GM19193 (cell line): ENCODE measurements at regions not wholly inside any gene's neighbourhood (a gene's known extent, or its start where the extent isn't known, plus 50 kb on each side); places are given as distances from the start of the nearest gene placed in this dataset.

ENCODE experiments used
- POLR2A ChIP-seq: IDR thresholded peaks from 4 replicates; pipeline ENCODE4 v1.6.1; 2011; ENCODE audit not compliant: insufficient read depth, insufficient read length; ENCODE audit errors: extremely low read depth

DNA sequence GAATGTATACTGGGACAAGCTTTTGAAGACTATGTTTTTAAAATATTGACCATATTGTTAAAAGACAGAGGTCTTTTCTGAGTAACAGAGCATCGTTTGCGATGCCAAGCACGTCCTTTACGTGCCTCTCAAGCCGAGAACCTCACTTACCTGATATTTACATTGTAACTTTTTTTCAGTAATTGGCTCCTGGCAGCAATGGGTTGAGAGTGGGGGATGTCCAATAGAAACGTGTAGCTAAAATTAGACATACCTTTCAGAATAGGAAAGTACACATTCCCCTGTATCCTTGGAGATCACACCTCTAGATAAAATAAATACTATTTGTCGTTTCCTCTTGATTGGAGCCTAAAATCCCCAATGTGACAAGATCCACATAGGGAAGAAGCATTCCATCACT lies 222.2 kb upstream of the RGS6 start:
- no peak for TF ChIP-seq POLR2A

DNA sequence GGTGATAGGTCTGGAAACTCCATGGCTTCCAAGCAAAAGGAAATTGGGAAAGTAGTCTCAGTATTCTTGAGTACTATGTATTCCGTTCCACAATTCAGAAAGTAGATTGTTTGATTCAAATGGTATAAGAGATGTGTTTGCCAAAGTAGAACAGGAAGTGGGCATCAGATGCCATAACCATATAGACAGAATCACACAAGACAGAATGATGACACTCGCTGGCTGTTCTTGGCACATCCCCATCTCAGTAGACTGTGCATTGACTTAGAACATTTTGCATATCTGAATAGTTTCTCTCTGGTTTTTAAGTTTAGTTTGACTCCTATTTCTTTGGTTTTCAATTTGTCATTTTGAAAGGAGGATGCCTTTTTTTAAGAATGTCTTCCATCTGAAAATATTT lies 221.1 kb upstream of the RGS6 start:
- TF ChIP-seq POLR2A = no peak

- TF ChIP-seq POLR2A = no peak
These were observed 220.6 kb upstream of the RGS6 start for GRCh38 chr14:71711619-71712018.

- no peak for TF ChIP-seq POLR2A
These were observed 219.8 kb upstream of the RGS6 start for GRCh38 chr14:71712478-71712877.

DNA sequence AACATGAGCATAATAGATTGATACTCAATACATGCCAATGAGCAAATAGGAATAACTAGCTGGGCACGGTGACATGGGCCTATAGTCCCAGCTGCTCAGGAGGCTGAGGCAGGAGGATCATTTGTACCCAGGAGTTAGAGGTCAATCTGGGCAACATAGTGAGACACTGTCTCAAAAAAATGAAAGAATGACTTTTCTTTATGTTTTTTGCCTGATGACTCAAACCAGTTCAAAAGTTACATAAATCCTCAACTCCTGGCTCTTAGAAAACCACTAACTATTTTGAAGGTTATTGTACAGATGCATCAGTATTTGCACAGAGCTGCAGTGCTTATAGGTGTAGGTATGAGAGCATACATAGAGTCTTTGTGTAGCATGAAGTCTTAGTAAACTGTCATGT lies 219.2 kb upstream of the RGS6 start:
- no peak for TF ChIP-seq POLR2A

GRCh38 chr14:71713451-71713850 lies 218.8 kb upstream of the RGS6 start:
- no peak for TF ChIP-seq POLR2A

DNA sequence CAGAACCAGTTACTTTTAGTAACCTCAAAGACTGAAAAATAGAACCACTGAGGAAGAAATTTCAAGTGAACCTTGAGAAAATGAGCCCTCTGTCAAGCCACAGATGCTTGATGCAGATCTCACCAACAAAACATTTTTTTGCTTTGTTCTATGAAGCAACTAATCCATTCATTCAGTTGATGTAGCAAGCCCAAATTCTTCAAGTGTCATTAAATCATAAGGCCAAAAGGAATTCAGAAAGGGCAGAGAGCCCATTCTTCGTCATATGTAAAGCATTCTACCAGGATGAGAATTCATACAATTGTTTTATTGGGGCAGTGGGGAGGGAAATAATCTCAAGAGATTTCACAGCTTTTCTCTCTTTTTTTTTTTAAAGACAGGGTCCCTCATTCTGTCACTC lies 218.0 kb upstream of the RGS6 start:
- no peak for TF ChIP-seq POLR2A

DNA sequence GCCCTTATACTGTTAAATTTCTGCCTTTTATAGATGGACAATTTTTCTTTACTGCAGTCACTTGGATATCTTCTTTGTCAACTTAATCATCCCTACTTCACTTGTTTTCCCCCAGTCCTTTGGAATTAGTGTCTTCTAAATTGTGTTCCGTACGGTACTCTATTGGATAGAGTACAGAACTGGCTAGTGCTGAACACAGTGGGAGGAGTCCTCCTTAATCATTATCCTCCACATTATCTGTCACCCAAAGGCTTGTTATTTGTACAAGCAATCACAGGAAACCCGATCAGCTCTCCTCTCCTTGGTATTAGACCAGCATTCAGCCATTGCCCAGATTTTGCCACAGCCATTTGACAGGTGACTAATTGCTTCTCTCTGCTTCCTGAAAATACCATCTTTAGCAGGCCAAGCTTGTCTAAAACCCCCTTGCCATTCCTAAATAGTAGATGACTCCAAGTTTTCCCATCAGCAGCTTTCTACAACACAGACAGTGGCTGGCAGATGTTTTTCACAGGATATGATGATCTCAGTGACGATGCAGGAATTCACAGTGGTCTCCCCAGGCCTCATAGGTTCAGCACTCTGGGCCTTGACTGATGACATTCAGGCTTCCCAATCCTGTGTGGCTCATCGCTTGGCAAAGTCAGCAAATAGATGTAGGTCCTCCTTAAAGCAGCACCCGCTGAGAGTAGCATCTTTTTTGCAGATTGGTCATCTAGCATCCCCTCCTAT lies 216.0 kb upstream of the RGS6 start:
- no peak for TF ChIP-seq POLR2A

GRCh38 chr14:71720978-71721624 lies 211.1 kb upstream of the RGS6 start:
- TF ChIP-seq POLR2A = no peak

- TF ChIP-seq POLR2A = no peak
These were observed 210.4 kb upstream of the RGS6 start for GRCh38 chr14:71721791-71722190.

DNA sequence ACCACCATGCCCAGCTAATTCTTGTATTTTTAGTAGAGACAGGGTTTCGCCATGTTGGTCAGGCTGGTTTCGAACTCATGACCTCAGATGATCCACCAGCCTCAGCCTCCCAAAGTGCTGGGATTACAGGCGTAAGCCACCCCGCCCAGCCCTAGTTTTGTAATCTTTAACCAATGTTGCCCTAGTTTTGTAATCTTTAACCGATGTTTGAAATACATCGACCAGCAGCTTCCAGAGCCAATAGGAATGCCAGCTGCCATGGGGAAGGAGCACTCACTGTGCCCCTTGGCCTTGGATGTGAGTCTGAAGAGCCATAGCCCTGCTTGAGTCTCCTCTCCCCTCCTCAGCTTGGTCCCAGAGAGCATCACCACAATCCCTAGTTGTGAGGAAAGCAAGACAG lies 209.3 kb upstream of the RGS6 start:
- no peak for TF ChIP-seq POLR2A

DNA sequence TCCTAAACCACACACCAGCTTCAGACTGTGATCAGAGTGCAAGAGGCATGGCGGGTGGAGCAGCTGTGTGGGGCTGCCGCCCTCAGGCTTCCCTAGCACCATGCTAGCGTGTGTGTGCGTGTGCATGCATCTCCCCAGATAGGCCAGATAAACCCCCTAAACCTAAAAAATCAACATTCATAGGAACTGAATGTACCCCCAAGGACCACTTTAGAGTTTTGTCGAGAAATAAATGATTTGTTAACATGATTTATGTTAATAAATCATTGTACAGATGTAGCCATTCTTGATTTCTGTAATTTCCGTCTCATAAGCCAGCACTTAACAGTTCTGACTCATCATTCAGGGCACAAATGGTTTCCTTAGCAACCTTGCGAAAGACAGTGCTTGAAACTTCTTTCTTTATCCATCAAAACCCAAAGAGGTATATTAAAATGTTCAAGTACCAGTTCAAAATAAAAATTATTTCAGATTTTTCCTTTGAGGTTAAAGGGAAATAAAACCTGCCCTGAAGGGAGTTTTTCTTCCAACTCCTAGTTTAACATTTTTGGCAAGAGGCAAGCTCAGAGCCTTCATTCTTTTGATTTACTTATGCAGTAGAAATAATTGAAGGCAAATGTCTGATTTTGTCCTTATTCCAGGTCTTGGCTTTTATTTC lies 206.2 kb upstream of the RGS6 start:
- no peak for TF ChIP-seq POLR2A

- no peak for TF ChIP-seq POLR2A
These were observed 205.6 kb upstream of the RGS6 start for GRCh38 chr14:71726580-71727021.

DNA sequence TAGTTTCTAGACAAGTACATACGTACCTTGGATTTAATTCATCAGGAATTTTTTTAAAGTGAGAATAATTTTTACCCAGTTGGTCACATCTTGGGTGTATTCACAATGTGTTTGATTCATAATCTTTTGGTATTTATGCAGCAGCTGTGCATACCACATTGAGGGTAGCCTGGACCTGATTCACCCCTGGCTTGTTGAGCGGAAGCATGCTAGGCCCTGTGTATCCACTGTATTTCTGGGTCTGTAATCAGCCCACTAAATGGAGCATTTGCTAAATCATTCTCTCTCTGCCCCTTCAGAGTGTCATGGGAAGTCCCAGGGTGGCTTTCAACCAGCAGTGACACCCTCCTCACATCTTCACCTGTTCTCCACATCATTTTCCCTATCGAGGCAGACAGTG lies 203.8 kb upstream of the RGS6 start:
- TF ChIP-seq POLR2A = no peak

DNA sequence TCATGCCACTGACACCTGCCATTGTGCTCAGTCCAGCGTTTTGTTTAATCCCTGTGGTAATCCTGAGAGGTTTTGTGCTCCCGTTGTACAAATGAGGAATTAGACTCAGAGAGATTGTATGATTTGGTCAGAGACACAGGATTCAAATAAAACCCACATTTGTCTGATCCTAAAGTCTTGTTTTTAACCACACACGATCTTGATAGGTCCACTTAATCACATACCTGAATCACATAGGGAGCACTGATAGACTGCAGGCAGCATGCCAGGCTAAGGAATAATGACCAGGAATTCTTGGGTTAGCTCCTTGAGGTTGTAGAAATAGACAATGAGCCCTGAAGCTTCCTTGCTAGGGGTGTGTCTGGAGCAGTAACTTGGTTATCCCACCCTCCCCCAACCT lies 202.6 kb upstream of the RGS6 start:
- no peak for TF ChIP-seq POLR2A

DNA sequence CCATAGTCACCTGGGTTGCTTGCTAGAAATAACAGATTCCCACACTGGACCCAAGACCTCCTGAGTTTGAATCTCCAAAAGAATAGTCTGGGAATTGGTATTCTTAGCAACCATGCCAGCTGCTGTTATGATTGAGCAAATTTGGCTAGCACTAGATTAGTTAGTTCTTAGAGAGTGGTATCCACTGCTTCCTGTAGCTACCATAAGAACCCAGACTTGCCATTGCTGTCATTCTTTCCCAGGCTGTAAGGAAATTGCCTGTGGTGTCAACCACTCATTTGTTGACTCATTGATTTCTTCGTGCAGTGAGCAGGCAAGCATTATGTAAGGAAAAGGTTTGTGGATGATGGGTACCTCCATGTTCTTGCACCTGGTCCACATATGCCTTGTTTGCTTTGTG lies 201.8 kb upstream of the RGS6 start:
- TF ChIP-seq POLR2A = no peak
